Hepatocyte (in vitro differentiated cells): ENCODE measurements at regions not wholly inside any gene's neighbourhood (a gene's known extent, or its start where the extent isn't known, plus 50 kb on each side); places are given as distances from the start of the nearest gene placed in this dataset.

Source experiments
- DNase-seq: peaks from one replicate; pipeline ENCODE4 v3.0.0-alpha.2; 2016; ENCODE audit warnings: low spot score
- H2AFZ ChIP-seq: fragments of 200-600 bp; sonication (generic); 2 replicates; pipeline ENCODE4 v1.6.0; 2016; ENCODE audit warnings: antibody characterized with exemption, mild to moderate bottlenecking
- H3K27ac ChIP-seq: fragments of 200-600 bp; sonication (generic); 2 replicates; pipeline ENCODE4 v1.5.1; 2016; ENCODE audit warnings: mild to moderate bottlenecking
- H3K27me3 ChIP-seq: fragments of 200-600 bp; sonication (generic); 2 replicates; pipeline ENCODE4 v1.6.1; 2016
- H3K36me3 ChIP-seq: fragments of 200-600 bp; sonication (generic); replicated peaks from 2 replicates; pipeline ENCODE4 v1.5.1; 2016; ENCODE audit warnings: low read depth; ENCODE audit not compliant: insufficient read depth
- H3K4me1 ChIP-seq: fragments of 200-600 bp; sonication (generic); 2 replicates; pipeline ENCODE4 v1.5.1; 2016; ENCODE audit warnings: mild to moderate bottlenecking, moderate library complexity; ENCODE audit not compliant: insufficient read depth
- H3K4me2 ChIP-seq: fragments of 200-600 bp; sonication (generic); 2 replicates; pipeline ENCODE4 v1.6.0; 2016
- H3K4me3 ChIP-seq: fragments of 200-600 bp; sonication (generic); 2 replicates; pipeline ENCODE4 v1.5.1; 2016; ENCODE audit warnings: mild to moderate bottlenecking
- H3K79me2 ChIP-seq: fragments of 200-600 bp; sonication (generic); 2 replicates; pipeline ENCODE4 v1.6.0; 2017; ENCODE audit warnings: mild to moderate bottlenecking
- H3K9me2 ChIP-seq: fragments of 200-600 bp; sonication (generic); replicated peaks from 2 replicates; pipeline ENCODE4 v1.6.0; 2017; ENCODE audit warnings: mild to moderate bottlenecking; ENCODE audit not compliant: insufficient read depth
- H3K9me3 ChIP-seq: fragments of 200-600 bp; sonication (generic); 2 replicates; pipeline ENCODE4 v1.5.1; 2016; ENCODE audit warnings: low read depth, mild to moderate bottlenecking
- H4K20me1 ChIP-seq: fragments of 200-600 bp; sonication (generic); 2 replicates; pipeline ENCODE4 v1.6.0; 2016; ENCODE audit warnings: mild to moderate bottlenecking; ENCODE audit not compliant: insufficient read depth, poor library complexity, severe bottlenecking
- EZH2 ChIP-seq: fragments of 200-600 bp; sonication (generic); IDR thresholded peaks from 2 replicates; pipeline ENCODE4 v1.6.1; 2016; ENCODE audit warnings: antibody characterized with exemption, mild to moderate bottlenecking, borderline replicate concordance
- EZH2phosphoT487 ChIP-seq: fragments of 200-600 bp; sonication (generic); IDR thresholded peaks from one replicate; pipeline ENCODE4 v1.6.1; 2018; ENCODE audit warnings: antibody characterized with exemption, mild to moderate bottlenecking, low read depth, moderate library complexity; ENCODE audit not compliant: unreplicated experiment, severe bottlenecking
- WGBS: methylation state at CpG from one replicate; pipeline ENCODE4 v1.1.6; 2016; ENCODE audit warnings: low lambda C conversion rate; ENCODE audit errors: missing lambda C conversion rate; 5-methylcytosine and 5-hydroxymethylcytosine counted together
- TF ChIP-seq, protein P1 (sequence below): fragments of 200-600 bp; sonication (generic); IDR thresholded peaks from 2 replicates; pipeline ENCODE4 v1.5.1; 2016; ENCODE audit warnings: antibody characterized with exemption, mild to moderate bottlenecking; ENCODE audit not compliant: poor library complexity

GRCh38 chrX:49773993-49774392 is 55.1 kb upstream of the PAGE4 start:
- Histone ChIP-seq H3K9me3 (no peaks in the 10 kb centered on the region), H3K9me2 (no peaks in the 10 kb centered on the region), H3K4me1 (no peaks in the 10 kb centered on the region), H3K27me3 (no peaks in the 10 kb centered on the region), H3K79me2 (no peaks in the 10 kb centered on the region), H2AFZ (no peak overlapping the region), H3K36me3 (no peaks in the 10 kb centered on the region), H3K4me2 (no peak overlapping the region), H3K4me3 (no peak overlapping the region), H3K27ac (no peak overlapping the region), H4K20me1 (no peaks in the 10 kb centered on the region)
- no peak for DNase-seq
- TF ChIP-seq EZH2 (no peak), EZH2phosphoT487 (no peak)
- TF ChIP-seq, protein P1, sequence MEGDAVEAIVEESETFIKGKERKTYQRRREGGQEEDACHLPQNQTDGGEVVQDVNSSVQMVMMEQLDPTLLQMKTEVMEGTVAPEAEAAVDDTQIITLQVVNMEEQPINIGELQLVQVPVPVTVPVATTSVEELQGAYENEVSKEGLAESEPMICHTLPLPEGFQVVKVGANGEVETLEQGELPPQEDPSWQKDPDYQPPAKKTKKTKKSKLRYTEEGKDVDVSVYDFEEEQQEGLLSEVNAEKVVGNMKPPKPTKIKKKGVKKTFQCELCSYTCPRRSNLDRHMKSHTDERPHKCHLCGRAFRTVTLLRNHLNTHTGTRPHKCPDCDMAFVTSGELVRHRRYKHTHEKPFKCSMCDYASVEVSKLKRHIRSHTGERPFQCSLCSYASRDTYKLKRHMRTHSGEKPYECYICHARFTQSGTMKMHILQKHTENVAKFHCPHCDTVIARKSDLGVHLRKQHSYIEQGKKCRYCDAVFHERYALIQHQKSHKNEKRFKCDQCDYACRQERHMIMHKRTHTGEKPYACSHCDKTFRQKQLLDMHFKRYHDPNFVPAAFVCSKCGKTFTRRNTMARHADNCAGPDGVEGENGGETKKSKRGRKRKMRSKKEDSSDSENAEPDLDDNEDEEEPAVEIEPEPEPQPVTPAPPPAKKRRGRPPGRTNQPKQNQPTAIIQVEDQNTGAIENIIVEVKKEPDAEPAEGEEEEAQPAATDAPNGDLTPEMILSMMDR, result no peak
- 90% methylated on average over 2 of the region's 2 CpGs for WGBS

DNA sequence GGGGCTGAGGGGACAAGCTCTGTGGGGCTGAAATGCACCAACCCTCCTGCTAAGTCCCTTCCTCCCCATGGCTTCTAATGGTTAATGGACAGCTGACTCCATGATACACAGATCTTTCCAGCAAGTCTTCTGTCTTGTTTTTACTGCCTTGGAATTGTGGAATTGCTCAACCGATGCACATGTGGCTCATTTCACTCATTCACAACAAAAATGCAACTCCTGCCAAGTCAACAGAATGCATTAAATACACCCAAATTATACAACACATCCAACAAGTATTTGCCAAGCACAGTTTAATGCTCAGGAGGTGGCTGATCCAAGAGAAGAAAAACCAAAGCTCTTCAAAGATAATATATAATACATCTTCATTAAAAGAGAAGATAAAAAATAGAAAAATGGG is 61.9 kb upstream of the PAGE4 start:
- Histone ChIP-seq H3K79me2 (no peaks in the 10 kb centered on the region), H3K9me2 (no peaks in the 10 kb centered on the region), H3K27me3 (no peaks in the 10 kb centered on the region), H2AFZ (no peak overlapping the region), H3K4me1 (no peaks in the 10 kb centered on the region), H3K4me2 (no peak overlapping the region), H4K20me1 (no peaks in the 10 kb centered on the region), H3K4me3 (no peak overlapping the region), H3K36me3 (no peaks in the 10 kb centered on the region), H3K27ac (no peak overlapping the region), H3K9me3 (no peaks in the 10 kb centered on the region)
- 87% methylated on average over 1 of the region's 1 CpG for WGBS
- no peak for DNase-seq
- no peak for TF ChIP-seq EZH2
- TF ChIP-seq EZH2phosphoT487, result no peak
- TF ChIP-seq, protein P1, result no peak

DNA sequence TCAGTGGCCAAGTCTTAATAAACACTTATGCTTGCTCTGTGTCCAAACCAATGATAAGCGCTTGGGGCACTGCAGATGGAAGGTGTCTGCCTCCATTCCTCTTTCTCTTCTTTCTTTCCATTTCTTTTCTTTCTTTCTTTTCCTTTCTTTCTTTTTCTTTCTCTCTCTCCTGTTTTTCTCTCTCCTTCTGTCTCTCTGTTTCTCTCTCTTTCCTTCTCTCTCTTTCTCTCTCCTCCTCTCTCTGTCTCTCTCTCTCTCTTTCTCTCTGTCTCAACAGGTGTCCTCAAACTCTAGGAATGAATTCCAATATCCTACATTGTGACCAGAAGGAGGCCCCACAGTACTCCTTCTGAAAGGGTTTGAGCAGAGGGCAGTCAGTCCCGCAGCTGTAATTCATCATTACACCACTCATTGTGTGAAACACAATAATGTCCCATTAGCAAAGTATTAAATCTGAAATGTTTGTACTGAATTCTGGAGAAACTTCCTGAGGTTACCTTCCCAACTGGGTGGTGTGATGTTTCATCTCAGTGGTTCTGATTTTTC is 66.5 kb upstream of the PAGE1 start:
- Histone ChIP-seq H3K36me3 (no peaks in the 10 kb centered on the region), H4K20me1 (no peaks in the 10 kb centered on the region), H3K9me2 (no peaks in the 10 kb centered on the region), H3K4me1 (no peaks in the 10 kb centered on the region), H3K79me2 (no peaks in the 10 kb centered on the region), H3K27me3 (no peaks in the 10 kb centered on the region), H3K4me3 (no peak overlapping the region), H3K9me3 (no peaks in the 10 kb centered on the region), H2AFZ (no peak overlapping the region), H3K4me2 (no peak overlapping the region), H3K27ac (no peak overlapping the region)
- TF ChIP-seq, protein P1, result peak; percentile 21
- no peak for TF ChIP-seq EZH2
- 69% methylated on average over 2 of the region's 2 CpGs for WGBS
- no peak for DNase-seq

- Histone ChIP-seq H3K4me1 (no peaks in the 10 kb centered on the region), H2AFZ (no peak overlapping the region), H3K9me2 (no peaks in the 10 kb centered on the region), H4K20me1 (no peaks in the 10 kb centered on the region), H3K27me3 (no peaks in the 10 kb centered on the region), H3K27ac (no peak overlapping the region), H3K79me2 (no peaks in the 10 kb centered on the region), H3K9me3 (no peaks in the 10 kb centered on the region), H3K4me3 (no peak overlapping the region), H3K36me3 (no peaks in the 10 kb centered on the region), H3K4me2 (no peak overlapping the region)
- TF ChIP-seq EZH2, result no peak
- no peak for TF ChIP-seq EZH2phosphoT487
- TF ChIP-seq, protein P1, result peak; percentile 48
- DNase-seq, result peak; percentile 31
- 28% methylated on average over 2 of the region's 2 CpGs for WGBS
These were observed 65.7 kb upstream of the PAGE1 start for GRCh38 chrX:49761481-49761880.
